ENCODE measurements at regions not wholly inside any gene's neighbourhood (a gene's known extent, or its start where the extent isn't known, plus 50 kb on each side); places are given as distances from the start of the nearest gene placed in this dataset.

GRCh38 chr14:53470351-53471043, 317.4 kb upstream of the DDHD1 start:
- DNase-seq (ENCODE audit: low read depth, low spot score), result no peak

- no peak for DNase-seq (ENCODE audit: low read depth, low spot score)
Observed at GRCh38 chr14:53468876-53469275, 315.8 kb upstream of the DDHD1 start.

GRCh38 chr14:53464376-53464775, 311.3 kb upstream of the DDHD1 start:
- DNase-seq (ENCODE audit: low read depth, low spot score), result no peak

GRCh38 chr14:53462931-53463778, 310.0 kb upstream of the DDHD1 start:
- peak; percentile 33 for DNase-seq (ENCODE audit: low read depth, low spot score)

GRCh38 chr14:53461858-53462257, 308.7 kb upstream of the DDHD1 start:
- DNase-seq (ENCODE audit: low read depth, low spot score), result no peak

- DNase-seq (ENCODE audit: low read depth, low spot score), result no peak
Observed at GRCh38 chr14:53460544-53460943, 307.4 kb upstream of the DDHD1 start.

- no peak for DNase-seq (ENCODE audit: low read depth, low spot score)
Observed at GRCh38 chr14:53458368-53458814, 305.3 kb upstream of the DDHD1 start.

- no peak for DNase-seq (ENCODE audit: low read depth, low spot score)
Observed at GRCh38 chr14:53456931-53457330, 303.8 kb upstream of the DDHD1 start.

- no peak for DNase-seq (ENCODE audit: low read depth, low spot score)
Observed at GRCh38 chr14:53452005-53452673, 299.0 kb upstream of the DDHD1 start.

- DNase-seq (ENCODE audit: low read depth, low spot score), result no peak
Observed at GRCh38 chr14:53450871-53451270, 297.7 kb upstream of the DDHD1 start.

GRCh38 chr14:53448682-53449081, 295.6 kb upstream of the DDHD1 start:
- DNase-seq (ENCODE audit: low read depth, low spot score), result no peak

- DNase-seq (ENCODE audit: low read depth, low spot score), result no peak
Observed at GRCh38 chr14:53444677-53445312, 291.7 kb upstream of the DDHD1 start.

- DNase-seq (ENCODE audit: low read depth, low spot score), result no peak
Observed at GRCh38 chr14:53441789-53442188, 288.7 kb upstream of the DDHD1 start.

GRCh38 chr14:53437858-53438257, 284.7 kb upstream of the DDHD1 start:
- DNase-seq (ENCODE audit: low read depth, low spot score), result no peak

- DNase-seq (ENCODE audit: low read depth, low spot score), result peak; percentile 47
Observed at GRCh38 chr14:53432378-53432802, 279.3 kb upstream of the DDHD1 start.

- DNase-seq (ENCODE audit: low read depth, low spot score), result no peak
Observed at GRCh38 chr14:53430870-53431269, 277.7 kb upstream of the DDHD1 start.

GRCh38 chr14:53412819-53413675, 259.9 kb upstream of the DDHD1 start:
- DNase-seq (ENCODE audit: low read depth, low spot score), result no peak

- DNase-seq (ENCODE audit: low read depth, low spot score), result no peak
Observed at GRCh38 chr14:53411125-53411524, 258.0 kb upstream of the DDHD1 start.

GRCh38 chr14:53409969-53410368, 256.8 kb upstream of the DDHD1 start:
- DNase-seq (ENCODE audit: low read depth, low spot score), result no peak

- DNase-seq (ENCODE audit: low read depth, low spot score), result no peak
Observed at GRCh38 chr14:53409289-53409688, 256.2 kb upstream of the DDHD1 start.
